AG08396 (cell line): ENCODE measurements at regions not wholly inside any gene's neighbourhood (a gene's known extent, or its start where the extent isn't known, plus 50 kb on each side); places are given as distances from the start of the nearest gene placed in this dataset.
"Not testable (repeated sequence)": the region's sequence is repeated elsewhere in the genome, so short reads cannot be mapped to it uniquely, and the experiment has no call there.

Experiments used
- DNase-seq: peaks from one replicate; pipeline ENCODE4 v3.0.0; 2012; ENCODE audit warnings: low spot score, mixed read lengths

GRCh38 chr18:55953326-55953725 is 365.3 kb upstream of the TCF4 start:
- DNase-seq = no peak

- DNase-seq = not testable (repeated sequence)
Measured at GRCh38 chr18:55951738-55952137, 363.7 kb upstream of the TCF4 start.

- no peak for DNase-seq
Measured at GRCh38 chr18:55950379-55951166, 362.6 kb upstream of the TCF4 start.

- no peak for DNase-seq
Measured at GRCh38 chr18:55934821-55935220, 346.8 kb upstream of the TCF4 start.

- no peak for DNase-seq
Measured at GRCh38 chr18:55932675-55933074, 344.7 kb upstream of the TCF4 start.

GRCh38 chr18:55927831-55928230 is 339.8 kb upstream of the TCF4 start:
- peak; percentile 9 for DNase-seq

GRCh38 chr18:55925772-55926171 is 337.8 kb upstream of the TCF4 start:
- no peak for DNase-seq

- no peak for DNase-seq
Measured at GRCh38 chr18:55920063-55920462, 332.1 kb upstream of the TCF4 start.

GRCh38 chr18:55918444-55918843 is 330.5 kb upstream of the TCF4 start:
- DNase-seq = peak; percentile 30

- DNase-seq = no peak
Measured at GRCh38 chr18:55912919-55913318, 324.9 kb upstream of the TCF4 start.

- no peak for DNase-seq
Measured at GRCh38 chr18:55912071-55912470, 324.1 kb upstream of the TCF4 start.

GRCh38 chr18:55910296-55910695 is 322.3 kb upstream of the TCF4 start:
- no peak for DNase-seq

- no peak for DNase-seq
Measured at GRCh38 chr18:55908901-55909366, 320.9 kb upstream of the TCF4 start.

GRCh38 chr18:55907453-55908175 is 319.6 kb upstream of the TCF4 start:
- DNase-seq = peak; percentile 16

- no peak for DNase-seq
Measured at GRCh38 chr18:55906536-55906935, 318.5 kb upstream of the TCF4 start.

GRCh38 chr18:55903911-55904310 is 315.9 kb upstream of the TCF4 start:
- no peak for DNase-seq

- DNase-seq = peak; percentile 5
Measured at GRCh38 chr18:55900380-55900779, 312.4 kb upstream of the TCF4 start.

GRCh38 chr18:55897091-55897689 is 309.2 kb upstream of the TCF4 start:
- DNase-seq = no peak

GRCh38 chr18:55893948-55894347 is 306.0 kb upstream of the TCF4 start:
- DNase-seq = no peak

- not testable (repeated sequence) for DNase-seq
Measured at GRCh38 chr18:55892862-55893813, 305.1 kb upstream of the TCF4 start.

GRCh38 chr18:55886886-55887285 is 298.9 kb upstream of the TCF4 start:
- DNase-seq = no peak

GRCh38 chr18:55884498-55884897 is 296.5 kb upstream of the TCF4 start:
- no peak for DNase-seq
